Right atrium auricular region (tissue), 2 donors: ENCODE measurements at regions not wholly inside any gene's neighbourhood (a gene's known extent, or its start where the extent isn't known, plus 50 kb on each side); places are given as distances from the start of the nearest gene placed in this dataset.

Experiments
- DNase-seq: peaks from one replicate; pipeline ENCODE4 v3.0.0-alpha.2; 2019; ENCODE audit warnings: low spot score
- H3K27ac ChIP-seq, 2 donors: fragments of 200-600 bp; sonication (generic); 1 replicate in 1 of 2; 2 replicates in 1 of 2; pipeline ENCODE4 v1.5.1; 2016 to 2019
- H3K27me3 ChIP-seq, 2 donors: fragments of 200-600 bp; sonication (generic); one replicate each; pipeline versions ENCODE4 v1.5.1 to v1.6.0; 2017 to 2019
- H3K36me3 ChIP-seq: fragments of 200-600 bp; sonication (generic); one replicate; pipeline ENCODE4 v1.5.1; 2016
- H3K4me1 ChIP-seq, 2 donors: fragments of 200-600 bp; sonication (generic); one replicate each; pipeline versions ENCODE4 v1.5.1 to v1.6.0; 2017 to 2019
- H3K4me3 ChIP-seq, 2 donors: fragments of 200-600 bp; sonication (generic); 1 replicate in 1 of 2; 2 replicates in 1 of 2; pipeline ENCODE4 v1.5.1; 2017 to 2019; ENCODE audit warnings: mild to moderate bottlenecking in 1 of 2, moderate library complexity in 1 of 2
- H3K9me3 ChIP-seq, 2 donors: fragments of 200-600 bp; sonication (generic); one replicate each; pipeline ENCODE4 v1.5.1; 2019
- CTCF ChIP-seq, 2 donors: fragments of 200-600 bp; sonication (generic); IDR thresholded peaks; one replicate each; pipeline ENCODE4 v1.5.1; 2019; ENCODE audit warnings: antibody characterized with exemption in 2 of 2

DNA sequence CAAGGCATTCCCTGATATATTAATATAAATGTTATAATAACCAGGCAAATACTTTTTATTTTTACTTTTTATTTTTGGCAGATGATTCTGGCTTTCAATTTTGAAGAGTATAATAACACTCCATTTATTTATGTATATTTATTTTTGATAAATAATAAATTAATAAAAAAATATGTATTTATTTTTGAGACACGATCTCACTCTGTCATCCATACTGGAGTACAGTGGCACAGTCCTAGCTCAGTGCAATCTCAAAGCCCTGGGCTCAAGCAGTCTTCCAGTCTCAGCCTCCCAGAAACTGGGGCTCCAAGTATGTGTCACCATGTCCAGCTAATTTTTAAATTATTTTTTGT, 93.4 kb upstream of the ITGA6 start:
- no peak for TF ChIP-seq CTCF (IDR thresholded peaks at IDR 0.05)
- H3K36me3 ChIP-seq, result no peaks in the 10 kb centered on the region
- DNase-seq, result no peak

DNA sequence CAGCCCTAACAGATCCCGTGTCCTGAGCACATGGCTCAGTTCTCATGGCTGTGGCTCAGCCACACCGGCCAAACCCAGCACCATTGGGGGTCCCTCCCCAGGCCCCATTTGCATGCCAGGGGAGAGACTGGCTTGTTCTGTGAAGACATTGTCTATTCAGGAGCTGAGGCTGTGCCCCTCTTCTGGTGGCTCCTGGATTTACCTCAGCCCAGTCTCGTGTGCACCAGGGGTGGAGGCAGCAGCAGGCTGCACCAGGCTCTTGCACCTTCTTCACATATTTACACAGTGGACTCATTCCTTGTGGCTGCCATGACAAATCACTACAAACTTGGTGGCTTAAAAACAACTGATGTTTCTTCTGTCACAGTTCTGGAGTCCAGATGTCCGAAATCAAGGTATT, 92.4 kb upstream of the ITGA6 start:
- Histone ChIP-seq H3K4me3 (no peak overlapping the region), H3K9me3 (no peaks in the 10 kb centered on the region), H3K36me3 (no peaks in the 10 kb centered on the region), H3K27me3 (no peaks in the 10 kb centered on the region), H3K4me1 (peaks cover 0 to 19% of the 10 kb centered on the region in 2 donors), H3K27ac (no peak overlapping the region)
- no peak for DNase-seq
- no peak for TF ChIP-seq CTCF (IDR thresholded peaks at IDR 0.05)

More for the DNA sequence above, 93.4 kb upstream of the ITGA6 start:
- H3K4me3 ChIP-seq, result no peak overlapping the region
- peaks cover 0 to 18% of the 10 kb centered on the region in 2 donors for H3K4me1 ChIP-seq
- no peaks in the 10 kb centered on the region for H3K27me3 ChIP-seq
- no peaks in the 10 kb centered on the region for H3K9me3 ChIP-seq
- no peak overlapping the region for H3K27ac ChIP-seq

GRCh38 chr2:172335736-172336135, 91.7 kb upstream of the ITGA6 start:
- Histone ChIP-seq H3K4me1 (peaks cover 0 to 12% of the 10 kb centered on the region in 2 donors), H3K27me3 (no peaks in the 10 kb centered on the region), H3K27ac (no peak overlapping the region), H3K4me3 (no peak overlapping the region), H3K36me3 (no peaks in the 10 kb centered on the region), H3K9me3 (no peaks in the 10 kb centered on the region)
- no peak for TF ChIP-seq CTCF (IDR thresholded peaks at IDR 0.05)
- DNase-seq, result no peak

DNA sequence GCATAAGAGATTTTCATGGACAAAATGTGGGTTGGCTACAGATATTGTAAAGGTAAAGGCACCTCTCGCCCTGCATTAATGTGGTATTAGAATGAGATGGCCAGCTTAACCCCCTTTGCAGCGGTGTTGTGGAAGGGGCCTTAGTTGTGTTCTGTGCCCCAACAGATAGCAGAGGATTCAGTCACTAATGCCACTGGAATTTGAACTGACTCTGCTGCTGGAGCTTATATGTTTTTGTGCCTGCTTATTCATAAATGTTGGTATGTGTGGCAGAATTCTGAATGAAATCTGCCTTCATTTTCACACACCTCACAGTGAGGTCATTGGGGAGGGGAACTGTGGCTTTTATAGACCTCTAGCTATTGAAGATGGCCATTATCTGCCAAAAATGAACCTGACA, 90.7 kb upstream of the ITGA6 start:
- no peak for TF ChIP-seq CTCF (IDR thresholded peaks at IDR 0.05)
- DNase-seq, result no peak

GRCh38 chr2:172339371-172340010, 87.9 kb upstream of the ITGA6 start:
- Histone ChIP-seq H3K27me3 (no peaks in the 10 kb centered on the region), H3K4me1 (peaks cover 0 to 14% of the 10 kb centered on the region in 2 donors), H3K4me3 (no peak overlapping the region), H3K27ac (no peak overlapping the region), H3K36me3 (no peaks in the 10 kb centered on the region), H3K9me3 (peaks cover 0 to 10% of the 10 kb centered on the region in 2 donors)
- DNase-seq, result no peak
- TF ChIP-seq CTCF (IDR thresholded peaks at IDR 0.05), result no peak

More for the DNA sequence above, 90.7 kb upstream of the ITGA6 start:
- H3K4me3 ChIP-seq, result no peak overlapping the region
- no peak overlapping the region for H3K27ac ChIP-seq
- no peaks in the 10 kb centered on the region for H3K27me3 ChIP-seq
- H3K4me1 ChIP-seq, result peaks cover 0 to 12% of the 10 kb centered on the region in 2 donors
- H3K9me3 ChIP-seq, result no peaks in the 10 kb centered on the region
- H3K36me3 ChIP-seq, result no peaks in the 10 kb centered on the region

- Histone ChIP-seq H3K4me3 (no peak overlapping the region), H3K36me3 (no peaks in the 10 kb centered on the region)
Measured at GRCh38 chr2:172340394-172340793, 87.0 kb upstream of the ITGA6 start.

More at GRCh38 chr2:172340394-172340793, 87.0 kb upstream of the ITGA6 start:
- Histone ChIP-seq H3K27me3 (no peaks in the 10 kb centered on the region), H3K27ac (peak overlapping the region in 1 of 2 donors; percentile 4), H3K4me1 (peaks cover 0 to 14% of the 10 kb centered on the region in 2 donors), H3K9me3 (peaks cover 0 to 13% of the 10 kb centered on the region in 2 donors)
- no peak for TF ChIP-seq CTCF (IDR thresholded peaks at IDR 0.05)
- no peak for DNase-seq
